IMR-90 (cell line): ENCODE measurements at regions not wholly inside any gene's neighbourhood (a gene's known extent, or its start where the extent isn't known, plus 50 kb on each side); places are given as distances from the start of the nearest gene placed in this dataset.

Experiments used
- ATAC-seq: fragments of 200-7000 bp; cut with Tn5 transposase; 2 replicates; pipeline ENCODE4 v1.9.1; 2020; ENCODE audit warnings: low read depth, mild to moderate bottlenecking, moderate library complexity
- BruUV-seq: library from RNA; stranded (reverse); fragments of 400-500 nt; replicated peaks from 2 replicates; lab custom pipeline; 2021; lab: Mats Ljungman, UMichigan
- CTCF ChIA-PET: fragments of 300-600 bp; formaldehyde crosslinking; extraction: SDS; loops from one replicate; lab custom pipeline; 2021; ENCODE audit warnings: antibody characterized with exemption; lab: Yijun Ruan, JAX
- POLR2A ChIA-PET: fragments of 300-600 bp; sonication (Branson Sonifier 250); formaldehyde crosslinking; loops from one replicate; lab custom pipeline; 2022; ENCODE audit warnings: antibody characterized with exemption; ENCODE audit not compliant: unreplicated experiment; lab: Charles Lee
- DNase-seq: peaks from one replicate; pipeline ENCODE4 v3.0.0; 2013
- H2AFZ ChIP-seq: replicated peaks from 2 replicates; pipeline ENCODE3; 2013; ENCODE audit warnings: low read length, mild to moderate bottlenecking; ENCODE audit not compliant: poor library complexity
- H2AK5ac ChIP-seq: 2 replicates; pipeline ENCODE4 v1.6.1; 2013; ENCODE audit warnings: low read depth, low read length, inconsistent platforms
- H2AK9ac ChIP-seq: replicated peaks from 2 replicates; pipeline ENCODE3; 2013; ENCODE audit warnings: mild to moderate bottlenecking, low read depth, low read length, moderate library complexity; ENCODE audit not compliant: poor library complexity
- H2BK120ac ChIP-seq: 2 replicates; pipeline ENCODE4 v1.6.1; 2013; ENCODE audit warnings: low read depth, low read length, inconsistent platforms
- H2BK15ac ChIP-seq: 3 replicates; pipeline ENCODE4 v1.6.1; 2013; ENCODE audit warnings: low read depth, low read length, inconsistent platforms
- H2BK20ac ChIP-seq: 2 replicates; pipeline ENCODE4 v1.6.1; 2013; ENCODE audit warnings: low read depth, mild to moderate bottlenecking, inconsistent platforms, low read length, moderate library complexity
- H2BK5ac ChIP-seq: 2 replicates; pipeline ENCODE4 v1.6.1; 2013; ENCODE audit warnings: mild to moderate bottlenecking, low read depth, low read length, inconsistent platforms; ENCODE audit not compliant: poor library complexity, severe bottlenecking
- H3K14ac ChIP-seq: replicated peaks from 2 replicates; pipeline ENCODE4 v1.6.1; 2013; ENCODE audit warnings: low read depth, low read length, inconsistent platforms
- H3K18ac ChIP-seq: 2 replicates; pipeline ENCODE4 v1.6.1; 2013; ENCODE audit warnings: low read depth, low read length, control low read depth
- H3K23ac ChIP-seq: 2 replicates; pipeline ENCODE4 v1.6.1; 2013; ENCODE audit warnings: low read depth, low read length, inconsistent platforms
- H3K27ac ChIP-seq: 2 replicates; pipeline ENCODE4 v1.5.1; 2013; ENCODE audit warnings: mild to moderate bottlenecking, control low read depth, low read length; ENCODE audit not compliant: insufficient read depth
- H3K27me3 ChIP-seq: 2 replicates; pipeline ENCODE4 v1.6.1; 2013; ENCODE audit warnings: low read length; ENCODE audit not compliant: control insufficient read depth, insufficient read depth
- H3K36me3 ChIP-seq: 2 replicates; pipeline ENCODE4 v1.6.1; 2013; ENCODE audit warnings: low read length, mixed read lengths; ENCODE audit not compliant: control insufficient read depth, insufficient read depth
- H3K4ac ChIP-seq: 2 replicates; pipeline ENCODE4 v1.6.1; 2013; ENCODE audit warnings: low read depth, low read length, inconsistent platforms
- H3K4me1 ChIP-seq: 2 replicates; pipeline ENCODE4 v1.6.1; 2013; ENCODE audit warnings: low read length, mixed read lengths; ENCODE audit not compliant: control insufficient read depth, insufficient read depth
- H3K4me2 ChIP-seq: 2 replicates; pipeline ENCODE4 v1.6.1; 2013; ENCODE audit warnings: low read depth, mild to moderate bottlenecking, control low read depth, low read length, moderate library complexity
- H3K4me3 ChIP-seq: 2 replicates; pipeline ENCODE4 v1.5.1; 2013; ENCODE audit warnings: low read depth, mild to moderate bottlenecking, control low read depth, low read length, moderate library complexity; ENCODE audit not compliant: insufficient read depth
- H3K56ac ChIP-seq: 2 replicates; pipeline ENCODE4 v1.6.1; 2013; ENCODE audit warnings: low read length, inconsistent platforms; ENCODE audit not compliant: insufficient read depth; ENCODE audit errors: extremely low read depth
- H3K79me1 ChIP-seq, 2 experiments: 2 replicates each; pipeline ENCODE4 v1.6.1; 2013; ENCODE audit warnings: low read length in 2 of 2, inconsistent platforms in 1 of 2, low read depth in 1 of 2
- H3K9ac ChIP-seq: 2 replicates; pipeline ENCODE4 v1.6.1; 2013; ENCODE audit warnings: low read depth, low read length, control low read depth
- H3K9me1 ChIP-seq: 2 replicates; pipeline ENCODE4 v1.6.1; 2013; ENCODE audit warnings: low read length, inconsistent platforms; ENCODE audit not compliant: insufficient read depth
- H3K9me3 ChIP-seq: 2 replicates; pipeline ENCODE4 v1.6.1; 2013; ENCODE audit warnings: low read length; ENCODE audit not compliant: control insufficient read depth, insufficient read depth
- H4K20me1 ChIP-seq: 2 replicates; pipeline ENCODE4 v1.6.1; 2013; ENCODE audit warnings: low read length, inconsistent platforms; ENCODE audit not compliant: insufficient read depth
- H4K5ac ChIP-seq: 2 replicates; pipeline ENCODE4 v1.6.1; 2013; ENCODE audit warnings: mild to moderate bottlenecking, low read depth, low read length, control low read depth
- H4K8ac ChIP-seq, 2 experiments: 2 replicates each; pipeline ENCODE4 v1.6.1; 2013; ENCODE audit warnings: low read depth in 2 of 2, low read length in 2 of 2, control low read depth in 1 of 2, inconsistent platforms in 1 of 2
- H4K91ac ChIP-seq: 2 replicates; pipeline ENCODE4 v1.6.1; 2013; ENCODE audit warnings: low read depth, low read length, inconsistent platforms; ENCODE audit not compliant: insufficient read depth
- CEBPB ChIP-seq: IDR thresholded peaks from 2 replicates; pipeline ENCODE4 v1.6.1; 2012; ENCODE audit warnings: low read depth, low read length, improper control_type of control experiment
- FOS ChIP-seq: fragments of 150-350 bp; IDR thresholded peaks from 2 replicates; pipeline ENCODE4 v1.6.1; 2016; ENCODE audit warnings: low read depth, low read length
- POLR2A ChIP-seq: IDR thresholded peaks from 2 replicates; pipeline ENCODE4 v1.6.1; 2012; ENCODE audit warnings: mild to moderate bottlenecking, low read depth, low read length
- RAD21 ChIP-seq: IDR thresholded peaks from 2 replicates; pipeline ENCODE4 v1.6.1; 2012; ENCODE audit warnings: low read length, improper control_type of control experiment
- RCOR1 ChIP-seq: IDR thresholded peaks from 2 replicates; pipeline ENCODE4 v1.6.1; 2012; ENCODE audit warnings: mild to moderate bottlenecking, low read length, improper control_type of control experiment; ENCODE audit not compliant: insufficient replicate concordance
- RFX5 ChIP-seq: IDR thresholded peaks from 2 replicates; pipeline ENCODE4 v1.8.0; 2012; ENCODE audit warnings: low read depth, mild to moderate bottlenecking, low read length, moderate library complexity
- WGBS, 2 experiments: methylation state at CpG; one replicate each; pipeline versions ENCODE4 v1.1.5 to v1.1.7; 2013; ENCODE audit warnings: missing lambda C conversion rate in 2 of 2; ENCODE audit not compliant: insufficient read length in 1 of 2; ENCODE audit errors: extremely low coverage in 2 of 2; 5-methylcytosine and 5-hydroxymethylcytosine counted together
- dilution Hi-C: fragments of 300-500 bp; cut with HindIII; formaldehyde crosslinking; loops from one replicate; pipeline ENCODE4 v1.14.3; 2018; ENCODE audit warnings: low sequenced_read_pairs; ENCODE audit not compliant: unreplicated experiment
- in situ Hi-C: fragments of 300-500 bp; cut with MboI; formaldehyde crosslinking; loops from 3 replicates; pipeline ENCODE4 v1.14.3; 2019; ENCODE audit warnings: low sequenced_read_pairs, inconsistent platforms, mixed read lengths
- intact Hi-C: fragments of 100-400 bp; cut with micrococcal nuclease; formaldehyde crosslinking; loops from 2 replicates; pipeline ENCODE4 v1.10.0; 2022
- TF ChIP-seq, protein P1 (sequence below): fragments of 150-350 bp; IDR thresholded peaks from 2 replicates; pipeline ENCODE4 v1.6.1; 2017; ENCODE audit warnings: mild to moderate bottlenecking, antibody characterized with exemption, low read length, low read depth

DNA sequence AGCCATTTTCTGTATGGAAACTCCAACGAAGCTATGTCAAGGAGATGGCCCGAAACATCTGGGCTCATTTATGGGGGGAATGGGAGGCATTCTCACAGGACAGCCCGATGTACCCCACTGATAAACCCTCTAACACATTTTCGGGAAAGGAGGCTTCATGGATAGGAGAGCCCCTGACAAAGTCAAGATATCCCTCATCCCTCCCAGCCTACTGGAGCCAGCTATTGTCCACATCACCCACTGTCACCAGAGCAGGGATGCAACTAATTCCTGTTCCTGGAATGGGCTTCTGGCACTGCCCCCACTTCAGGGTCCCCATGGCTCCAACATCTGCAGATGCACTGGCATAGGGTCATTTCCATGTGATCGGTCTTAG lies 98.2 kb upstream of the BMPER start:
- ChIA-PET CTCF (interaction anchor here (0.6 to 1.8 kb wide), 7 partner anchors 9 to 328 kb away, joined by 3 to 6 read pairs (median 4); no protein-coding TSS in a partner anchor), POLR2A (no interaction called here)
- no peak for DNase-seq
- H2BK5ac ChIP-seq: no peak overlapping the region
- no peak overlapping the region for H2BK120ac ChIP-seq
- H4K91ac ChIP-seq: no peak overlapping the region
- no TSS peak for BruUV-seq
- H3K4me3 ChIP-seq: no peak overlapping the region
- intact Hi-C loops: loop anchor here (5.0 kb wide), 2 partner anchors 80 to 95 kb away; no protein-coding TSS in a partner anchor
- no peak overlapping the region for H3K4me2 ChIP-seq
- no peak overlapping the region for H2BK20ac ChIP-seq
- in situ Hi-C loops: no loop called here
- H2AFZ ChIP-seq: peak overlapping the region; percentile 3
- no peaks in the 10 kb centered on the region; the same call in 1 of the 2 replicates for H3K27me3 ChIP-seq
- H3K9ac ChIP-seq: no peak overlapping the region
- no peak overlapping the region for H4K5ac ChIP-seq
- peaks cover 12% of the 10 kb centered on the region for H3K4me1 ChIP-seq
- no peak overlapping the region for H4K8ac ChIP-seq
- no peak overlapping the region for H3K14ac ChIP-seq
- no peaks in the 10 kb centered on the region for H3K79me1 ChIP-seq
- H4K20me1 ChIP-seq: no peaks in the 10 kb centered on the region
- no peak overlapping the region for H2BK15ac ChIP-seq
- H2AK9ac ChIP-seq: no peak overlapping the region
- no peaks in the 10 kb centered on the region for H3K36me3 ChIP-seq
- H3K56ac ChIP-seq: no peak overlapping the region
- H3K9me1 ChIP-seq: no peaks in the 10 kb centered on the region
- H3K4ac ChIP-seq: no peak overlapping the region; the same call in 1 of the 2 replicates
- ATAC-seq: no peak
- no peak overlapping the region; the same call in 1 of the 2 replicates for H3K18ac ChIP-seq
- TF ChIP-seq RCOR1 (no peak), RAD21 (no peak), FOS (no peak), CEBPB (no peak), RFX5 (no peak), POLR2A (no peak)
- TF ChIP-seq, protein P1, sequence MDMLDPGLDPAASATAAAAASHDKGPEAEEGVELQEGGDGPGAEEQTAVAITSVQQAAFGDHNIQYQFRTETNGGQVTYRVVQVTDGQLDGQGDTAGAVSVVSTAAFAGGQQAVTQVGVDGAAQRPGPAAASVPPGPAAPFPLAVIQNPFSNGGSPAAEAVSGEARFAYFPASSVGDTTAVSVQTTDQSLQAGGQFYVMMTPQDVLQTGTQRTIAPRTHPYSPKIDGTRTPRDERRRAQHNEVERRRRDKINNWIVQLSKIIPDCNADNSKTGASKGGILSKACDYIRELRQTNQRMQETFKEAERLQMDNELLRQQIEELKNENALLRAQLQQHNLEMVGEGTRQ: no peak
- no peak overlapping the region for H3K27ac ChIP-seq
- no peak overlapping the region for H3K23ac ChIP-seq
- dilution Hi-C loops: no loop called here
- WGBS, 2 experiments: 29% methylated on average over 1 of the region's 5 CpGs; no CpG with 5 or more reads in 1 of the 2 experiments
- H3K9me3 ChIP-seq: no peaks in the 10 kb centered on the region
- H2AK5ac ChIP-seq: no peak overlapping the region; the same call in 1 of the 2 replicates
